ENCODE measurements at regions not wholly inside any gene's neighbourhood (a gene's known extent, or its start where the extent isn't known, plus 50 kb on each side); places are given as distances from the start of the nearest gene placed in this dataset.

DNA sequence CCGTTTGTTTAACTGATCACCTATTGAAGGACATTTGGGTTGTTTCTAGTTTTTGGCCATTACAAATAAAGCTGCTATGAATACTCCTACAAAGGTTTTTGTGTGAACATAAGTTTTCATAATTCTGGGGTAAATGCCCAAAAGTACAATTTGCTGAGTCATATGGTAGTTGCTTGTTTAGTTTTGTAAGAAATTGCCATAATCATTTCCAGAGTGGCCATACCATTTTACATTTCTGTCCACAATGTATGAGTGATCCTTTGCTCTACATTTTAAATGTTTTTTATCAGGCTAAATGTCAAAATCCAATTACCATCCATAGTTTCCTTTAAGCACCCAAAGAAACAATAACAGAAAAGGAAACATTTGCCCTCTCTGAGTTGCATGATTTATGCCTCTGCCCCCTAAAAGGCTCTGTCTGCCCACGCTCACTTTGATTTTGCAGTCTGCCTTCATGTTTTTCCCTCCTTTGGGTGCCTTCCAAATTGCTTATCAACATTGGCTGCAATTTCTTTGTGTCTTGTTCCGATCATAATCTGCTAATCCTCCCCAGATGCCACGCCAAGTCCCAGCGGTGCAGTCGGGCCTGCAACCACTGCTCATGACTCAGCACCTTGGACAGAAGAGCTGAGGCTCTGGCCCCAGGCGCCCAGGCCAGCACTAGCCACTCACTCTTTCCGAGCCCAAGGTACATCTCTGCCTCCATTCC is 339.2 kb downstream of the PIK3R1 start:
- no peaks in the 10 kb centered on the region for H3K4me1 ChIP-seq (ENCODE audit: control insufficient read depth in 1 of 2, insufficient read depth in 2 of 2, low read length in 2 of 2)
- no peak for TF ChIP-seq CTCF (IDR thresholded peaks at IDR 0.05)
- H3K9me3 Mint-ChIP-seq, result peaks cover 0 to 6% (median 2%) of the 10 kb centered on the region in 7 donors
- H3K27me3 Mint-ChIP-seq (ENCODE audit: low read depth in 3 of 3), result peaks cover 0 to 3% (median 2%) of the 10 kb centered on the region in 3 donors
- DNase-seq, result no peak
- H3K9me3 ChIP-seq (replicated peaks in 1 of 2; ENCODE audit: control insufficient read depth in 1 of 2, insufficient read depth in 1 of 2, low read length in 2 of 2), result peaks cover 0 to 6% of the 10 kb centered on the region in 2 donors
- no peaks in the 10 kb centered on the region for H4K20me1 ChIP-seq (ENCODE audit: insufficient read depth, low read length)
- no peak overlapping the region for H3K27ac ChIP-seq (ENCODE audit: low read depth in 1 of 2, low read length in 2 of 2)
- no peaks in the 10 kb centered on the region for H3K36me3 ChIP-seq (replicated peaks in 1 of 2; ENCODE audit: control insufficient read depth in 1 of 2, insufficient read depth in 2 of 2, low read length in 2 of 2)
- no peak overlapping the region for H3K4me3 ChIP-seq (replicated peaks in 1 of 3; ENCODE audit: low read depth in 2 of 3, low read length in 3 of 3)
- no peaks in the 10 kb centered on the region for H3K4me1 Mint-ChIP-seq
- no peaks in the 10 kb centered on the region for H3K27me3 ChIP-seq (ENCODE audit: control insufficient read depth in 2 of 2, insufficient read depth in 2 of 2, low read length in 2 of 2)
- H3K9ac ChIP-seq (ENCODE audit: insufficient read depth, low read length, poor library complexity, severe bottlenecking), result no peak overlapping the region
- H3K4me2 ChIP-seq (replicated peaks; ENCODE audit: extremely low read depth, low read length, poor library complexity, severe bottlenecking), result no peak overlapping the region
- no peaks in the 10 kb centered on the region for H3K36me3 Mint-ChIP-seq
- no peaks in the 10 kb centered on the region for H3K79me2 ChIP-seq (ENCODE audit: insufficient read depth, low read length)
- 45% methylated on average over 6 of the region's 8 CpGs for WGBS (ENCODE audit: insufficient coverage)
- intact Hi-C loops (cut with micrococcal nuclease), result no loop called here
- no peak overlapping the region for H2AFZ ChIP-seq (ENCODE audit: insufficient read depth, low read depth, low read length, poor library complexity, severe bottlenecking)
- no peak overlapping the region for H3K4me3 Mint-ChIP-seq
- H3K27ac Mint-ChIP-seq, result no peak overlapping the region

GRCh38 chr5:68555907-68556681 is 340.5 kb downstream of the PIK3R1 start:
- Histone ChIP-seq H3K36me3 (replicated peaks in 1 of 2; ENCODE audit: control insufficient read depth in 1 of 2, insufficient read depth in 2 of 2, low read length in 2 of 2) (no peaks in the 10 kb centered on the region), H3K27ac (ENCODE audit: low read depth in 1 of 2, low read length in 2 of 2) (no peak overlapping the region), H3K4me1 (ENCODE audit: control insufficient read depth in 1 of 2, insufficient read depth in 2 of 2, low read length in 2 of 2) (no peaks in the 10 kb centered on the region), H3K9ac (ENCODE audit: insufficient read depth, low read length, poor library complexity, severe bottlenecking) (no peak overlapping the region), H3K4me3 (replicated peaks in 1 of 3; ENCODE audit: low read depth in 2 of 3, low read length in 3 of 3) (no peak overlapping the region), H3K27me3 (ENCODE audit: control insufficient read depth in 2 of 2, insufficient read depth in 2 of 2, low read length in 2 of 2) (no peaks in the 10 kb centered on the region), H2AFZ (ENCODE audit: insufficient read depth, low read depth, low read length, poor library complexity, severe bottlenecking) (no peak overlapping the region), H3K9me3 (replicated peaks in 1 of 2; ENCODE audit: control insufficient read depth in 1 of 2, insufficient read depth in 1 of 2, low read length in 2 of 2) (peaks cover 0 to 6% of the 10 kb centered on the region in 2 donors), H4K20me1 (ENCODE audit: insufficient read depth, low read length) (no peaks in the 10 kb centered on the region), H3K79me2 (ENCODE audit: insufficient read depth, low read length) (no peaks in the 10 kb centered on the region), H3K4me2 (replicated peaks; ENCODE audit: extremely low read depth, low read length, poor library complexity, severe bottlenecking) (no peak overlapping the region)
- intact Hi-C loops (cut with micrococcal nuclease), result no loop called here
- no peak for TF ChIP-seq CTCF (IDR thresholded peaks at IDR 0.05)
- 88% methylated on average over 6 of the region's 6 CpGs for WGBS (ENCODE audit: insufficient coverage)
- Mint-ChIP-seq H3K27ac (no peak overlapping the region), H3K27me3 (ENCODE audit: low read depth in 3 of 3) (peaks cover 0 to 2% (median 0%) of the 10 kb centered on the region in 3 donors), H3K4me1 (no peaks in the 10 kb centered on the region), H3K9me3 (peaks cover 0 to 4% (median 0%) of the 10 kb centered on the region in 7 donors), H3K36me3 (no peaks in the 10 kb centered on the region), H3K4me3 (no peak overlapping the region)
- no peak for DNase-seq

Measured in CD14-positive monocyte (primary cell).